ENCODE measurements at regions not wholly inside any gene's neighbourhood (a gene's known extent, or its start where the extent isn't known, plus 50 kb on each side); places are given as distances from the start of the nearest gene placed in this dataset.

DNA sequence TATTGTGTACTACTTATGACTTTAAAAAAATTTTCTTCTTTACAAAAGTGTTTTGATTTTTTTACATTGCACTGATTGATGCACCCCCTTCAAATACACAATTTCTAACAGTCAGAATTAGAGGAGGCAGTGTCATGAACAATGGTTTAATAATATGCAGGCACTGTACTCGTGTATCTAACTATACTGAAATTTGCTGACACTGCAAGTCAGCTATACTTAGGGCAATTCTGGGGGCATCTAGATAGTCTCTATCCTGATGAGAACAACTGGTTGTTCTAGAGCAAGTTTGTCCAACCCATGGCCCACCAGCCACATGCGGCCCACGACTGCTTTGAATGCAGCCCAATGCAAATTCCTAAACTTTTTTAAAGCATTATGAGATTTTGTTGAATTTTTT, 375.6 kb downstream of the BCKDHB start:
- POLR2A ChIA-PET, result interaction anchor here (0.5 to 0.7 kb wide), 3 partner anchors 8 to 370 kb away, joined by 3 to 5 read pairs (median 3); no protein-coding TSS in a partner anchor
- no peaks in the 10 kb centered on the region for H3K9me2 ChIP-seq (ENCODE audit: insufficient read depth, low read length)

DNA sequence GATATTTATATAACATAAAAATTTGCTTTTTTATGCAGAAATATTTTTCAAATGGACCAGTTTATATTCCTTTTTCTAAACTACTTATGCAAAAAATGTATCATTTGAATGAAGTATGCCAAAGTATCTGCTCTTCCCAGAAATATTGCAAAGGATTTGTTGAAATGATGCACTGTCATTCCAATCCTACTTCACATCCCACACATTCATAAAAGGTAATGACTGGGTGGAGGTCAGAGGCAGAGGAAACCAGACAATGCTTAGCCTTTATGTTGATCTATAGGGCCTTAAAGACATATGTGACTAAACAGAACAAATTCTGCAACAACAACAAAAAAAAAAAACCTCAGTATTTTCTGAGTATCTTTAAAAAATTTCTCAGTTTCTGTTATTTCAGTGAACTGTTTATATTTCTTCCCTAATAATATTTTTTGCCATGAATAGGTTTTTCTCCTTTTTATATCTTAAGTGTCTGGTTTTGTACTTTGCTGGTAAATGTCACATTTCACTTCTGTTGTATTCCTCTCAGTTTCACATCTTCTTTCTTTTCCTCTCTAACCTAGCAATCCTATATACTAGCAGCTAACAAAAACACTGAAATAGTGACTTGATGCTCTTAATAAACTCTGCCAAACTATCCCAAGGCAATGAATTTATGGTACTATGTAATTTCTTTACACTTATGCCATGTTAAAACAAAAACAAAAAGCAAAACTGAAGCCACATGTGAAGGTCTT, 374.1 kb downstream of the BCKDHB start:
- no peak for DNase-seq (ENCODE audit: low spot score)
- Histone ChIP-seq H4K20me1 (ENCODE audit: insufficient read depth, low read length) (no peaks in the 10 kb centered on the region), H3K4me3 (ENCODE audit: low read depth, low read length, poor library complexity, severe bottlenecking) (no peak overlapping the region), H3K4me2 (ENCODE audit: low read length) (no peak overlapping the region), H3K36me3 (ENCODE audit: insufficient read depth, low read length) (no peaks in the 10 kb centered on the region), H3K9me2 (ENCODE audit: insufficient read depth, low read length) (no peaks in the 10 kb centered on the region), H3K27ac (ENCODE audit: low read depth, low read length, poor library complexity, severe bottlenecking) (no peak overlapping the region), H3K4me1 (ENCODE audit: insufficient read depth, low read length, poor library complexity, severe bottlenecking) (no peaks in the 10 kb centered on the region), H3K79me2 (ENCODE audit: insufficient read depth, low read depth, low read length) (no peaks in the 10 kb centered on the region), H2AFZ (ENCODE audit: low read length) (no peak overlapping the region), H3K9me3 (ENCODE audit: low read length) (no peaks in the 10 kb centered on the region)
- BruUV-seq (replicated peaks), result no TSS peak
- intact Hi-C loops (cut with micrococcal nuclease; ENCODE audit: unreplicated experiment), result no loop called here
- TF ChIP-seq CTCF (conservative IDR thresholded peaks at IDR 0.05; ENCODE audit: low read length), result no peak
- no peak for TF ChIP-seq EZH2phosphoT487 (IDR thresholded peaks at IDR 0.05; ENCODE audit: borderline replicate concordance, low read depth, low read length)
- CTCF ChIA-PET (ENCODE audit: unreplicated experiment), result no interaction called here
- POLR2A ChIA-PET, result no interaction called here

More for the DNA sequence above, 375.6 kb downstream of the BCKDHB start:
- Histone ChIP-seq H3K4me2 (ENCODE audit: low read length) (no peak overlapping the region), H3K4me1 (ENCODE audit: insufficient read depth, low read length, poor library complexity, severe bottlenecking) (no peaks in the 10 kb centered on the region), H4K20me1 (ENCODE audit: insufficient read depth, low read length) (no peaks in the 10 kb centered on the region), H3K9me3 (ENCODE audit: low read length) (no peaks in the 10 kb centered on the region), H2AFZ (ENCODE audit: low read length) (no peak overlapping the region), H3K4me3 (ENCODE audit: low read depth, low read length, poor library complexity, severe bottlenecking) (no peak overlapping the region), H3K36me3 (ENCODE audit: insufficient read depth, low read length) (no peaks in the 10 kb centered on the region), H3K27ac (ENCODE audit: low read depth, low read length, poor library complexity, severe bottlenecking) (no peak overlapping the region), H3K79me2 (ENCODE audit: insufficient read depth, low read depth, low read length) (no peaks in the 10 kb centered on the region)
- TF ChIP-seq CTCF (conservative IDR thresholded peaks at IDR 0.05; ENCODE audit: low read length), result no peak
- no peak for TF ChIP-seq EZH2phosphoT487 (IDR thresholded peaks at IDR 0.05; ENCODE audit: borderline replicate concordance, low read depth, low read length)
- DNase-seq (ENCODE audit: low spot score), result no peak
- BruUV-seq (replicated peaks), result no TSS peak
- intact Hi-C loops (cut with micrococcal nuclease; ENCODE audit: unreplicated experiment), result no loop called here
- CTCF ChIA-PET (ENCODE audit: unreplicated experiment), result no interaction called here

DNA sequence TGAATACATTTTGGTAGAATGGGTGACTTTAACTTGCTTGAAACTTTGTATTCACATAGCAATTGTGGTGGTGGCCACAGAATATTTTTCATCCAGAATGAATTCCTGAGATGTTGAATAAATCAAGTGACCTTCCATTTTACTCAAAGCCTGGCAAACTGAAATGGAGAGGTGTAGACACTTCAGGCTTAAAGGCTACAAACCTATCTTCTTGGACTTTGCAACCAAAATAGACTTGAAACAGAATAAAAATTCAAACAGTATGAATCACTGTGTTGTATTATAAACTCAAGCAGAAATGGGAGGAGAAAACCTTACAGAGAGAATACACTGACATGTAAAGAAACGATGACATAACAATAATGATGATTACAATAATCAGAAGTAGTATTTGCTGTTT, 371.6 kb downstream of the BCKDHB start:
- Histone ChIP-seq H3K9me3 (ENCODE audit: low read length) (no peaks in the 10 kb centered on the region), H3K4me1 (ENCODE audit: insufficient read depth, low read length, poor library complexity, severe bottlenecking) (no peaks in the 10 kb centered on the region), H3K4me3 (ENCODE audit: low read depth, low read length, poor library complexity, severe bottlenecking) (no peak overlapping the region), H3K27ac (ENCODE audit: low read depth, low read length, poor library complexity, severe bottlenecking) (no peak overlapping the region), H3K9me2 (ENCODE audit: insufficient read depth, low read length) (no peaks in the 10 kb centered on the region), H3K4me2 (ENCODE audit: low read length) (no peak overlapping the region), H4K20me1 (ENCODE audit: insufficient read depth, low read length) (no peaks in the 10 kb centered on the region), H2AFZ (ENCODE audit: low read length) (no peak overlapping the region), H3K79me2 (ENCODE audit: insufficient read depth, low read depth, low read length) (no peaks in the 10 kb centered on the region), H3K36me3 (ENCODE audit: insufficient read depth, low read length) (no peaks in the 10 kb centered on the region)
- ChIA-PET POLR2A (no interaction called here), CTCF (ENCODE audit: unreplicated experiment) (no interaction called here)
- no peak for DNase-seq (ENCODE audit: low spot score)
- intact Hi-C loops (cut with micrococcal nuclease; ENCODE audit: unreplicated experiment), result no loop called here
- TF ChIP-seq EZH2phosphoT487 (IDR thresholded peaks at IDR 0.05; ENCODE audit: borderline replicate concordance, low read depth, low read length) (no peak), CTCF (conservative IDR thresholded peaks at IDR 0.05; ENCODE audit: low read length) (no peak)
- BruUV-seq (replicated peaks), result no TSS peak
